ENCODE measurements at regions not wholly inside any gene's neighbourhood (a gene's known extent, or its start where the extent isn't known, plus 50 kb on each side); places are given as distances from the start of the nearest gene placed in this dataset.

DNA sequence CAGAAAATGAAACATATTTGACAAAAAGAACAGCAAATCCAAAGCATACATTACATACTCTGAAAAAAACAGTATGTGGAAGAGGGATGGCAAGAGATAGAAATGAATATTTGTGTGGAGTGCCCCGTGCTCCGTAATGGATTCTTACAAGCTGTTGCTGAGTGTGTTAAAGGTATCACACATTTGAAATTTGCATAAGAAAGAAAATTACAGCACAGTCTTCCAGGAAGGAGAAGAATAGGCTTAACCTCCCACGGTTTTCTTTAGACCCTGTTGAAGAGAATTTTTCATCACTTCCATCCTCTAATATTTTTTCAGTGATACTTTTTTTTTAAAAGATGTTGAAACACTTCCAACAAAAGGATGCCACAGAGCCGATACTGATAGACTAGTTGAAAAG lies 1489.4 kb downstream of the RAPGEF2 start:
- Histone ChIP-seq H3K4me1 (ENCODE audit: low read length) (no peaks in the 10 kb centered on the region), H3K36me3 (ENCODE audit: insufficient read depth, low read length) (no peaks in the 10 kb centered on the region), H3K4me3 (ENCODE audit: low read length) (no peak overlapping the region), H3K9me3 (ENCODE audit: low read length) (peaks cover 52% of the 10 kb centered on the region), H2AFZ (ENCODE audit: low read length) (no peak overlapping the region), H4K20me1 (ENCODE audit: insufficient read depth, low read depth, low read length) (no peaks in the 10 kb centered on the region), H3K27me3 (ENCODE audit: low read length) (no peaks in the 10 kb centered on the region), H3K79me2 (ENCODE audit: low read length) (no peaks in the 10 kb centered on the region), H3K27ac (ENCODE audit: low read length) (no peak overlapping the region), H3K9me2 (replicated peaks; ENCODE audit: insufficient read depth, low read length) (no peaks in the 10 kb centered on the region), H3K4me2 (ENCODE audit: low read depth, low read length, poor library complexity, severe bottlenecking) (no peak overlapping the region), H3K9ac (ENCODE audit: low read length) (no peak overlapping the region)
- DNase-seq = no peak

DNA sequence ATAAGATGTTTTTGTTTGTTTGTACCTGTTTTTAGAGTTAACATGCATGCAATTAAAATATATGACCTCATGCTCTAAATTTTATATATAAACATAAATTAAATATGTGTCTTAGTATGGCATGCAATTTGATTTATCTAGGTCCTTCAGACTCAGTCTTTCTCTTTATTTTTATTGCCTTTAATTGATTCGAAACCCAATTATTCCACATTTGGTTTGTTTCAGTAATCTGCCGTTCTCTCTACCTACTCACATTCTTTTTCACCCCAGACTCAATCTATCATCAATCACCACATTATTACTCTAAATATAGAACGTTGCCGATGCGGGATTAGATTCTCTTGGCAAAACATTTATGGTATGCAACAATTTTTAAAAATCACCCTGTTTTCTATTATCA lies 1492.8 kb downstream of the RAPGEF2 start:
- H2AFZ ChIP-seq (ENCODE audit: low read length) = no peak overlapping the region
- H3K4me1 ChIP-seq (ENCODE audit: low read length) = no peaks in the 10 kb centered on the region
- no peaks in the 10 kb centered on the region for H3K27me3 ChIP-seq (ENCODE audit: low read length)

GRCh38 chr4:160604541-160604940 lies 1501.7 kb downstream of the RAPGEF2 start:
- Histone ChIP-seq H3K4me2 (ENCODE audit: low read depth, low read length, poor library complexity, severe bottlenecking) (no peak overlapping the region), H3K9me2 (replicated peaks; ENCODE audit: insufficient read depth, low read length) (no peaks in the 10 kb centered on the region), H3K9ac (ENCODE audit: low read length) (no peak overlapping the region), H3K36me3 (ENCODE audit: insufficient read depth, low read length) (no peaks in the 10 kb centered on the region), H3K4me1 (ENCODE audit: low read length) (no peaks in the 10 kb centered on the region), H2AFZ (ENCODE audit: low read length) (no peak overlapping the region), H3K79me2 (ENCODE audit: low read length) (no peaks in the 10 kb centered on the region), H4K20me1 (ENCODE audit: insufficient read depth, low read depth, low read length) (no peaks in the 10 kb centered on the region), H3K27ac (ENCODE audit: low read length) (no peak overlapping the region), H3K4me3 (ENCODE audit: low read length) (no peak overlapping the region), H3K9me3 (ENCODE audit: low read length) (peaks cover 39% of the 10 kb centered on the region), H3K27me3 (ENCODE audit: low read length) (no peaks in the 10 kb centered on the region)
- DNase-seq = no peak

More for the DNA sequence above, 1492.8 kb downstream of the RAPGEF2 start:
- Histone ChIP-seq H3K79me2 (ENCODE audit: low read length) (no peaks in the 10 kb centered on the region), H3K27ac (ENCODE audit: low read length) (no peak overlapping the region), H4K20me1 (ENCODE audit: insufficient read depth, low read depth, low read length) (no peaks in the 10 kb centered on the region), H3K9ac (ENCODE audit: low read length) (no peak overlapping the region), H3K9me2 (replicated peaks; ENCODE audit: insufficient read depth, low read length) (no peaks in the 10 kb centered on the region), H3K4me3 (ENCODE audit: low read length) (no peak overlapping the region), H3K36me3 (ENCODE audit: insufficient read depth, low read length) (no peaks in the 10 kb centered on the region), H3K4me2 (ENCODE audit: low read depth, low read length, poor library complexity, severe bottlenecking) (no peak overlapping the region), H3K9me3 (ENCODE audit: low read length) (peaks cover 33% of the 10 kb centered on the region)
- no peak for DNase-seq

DNA sequence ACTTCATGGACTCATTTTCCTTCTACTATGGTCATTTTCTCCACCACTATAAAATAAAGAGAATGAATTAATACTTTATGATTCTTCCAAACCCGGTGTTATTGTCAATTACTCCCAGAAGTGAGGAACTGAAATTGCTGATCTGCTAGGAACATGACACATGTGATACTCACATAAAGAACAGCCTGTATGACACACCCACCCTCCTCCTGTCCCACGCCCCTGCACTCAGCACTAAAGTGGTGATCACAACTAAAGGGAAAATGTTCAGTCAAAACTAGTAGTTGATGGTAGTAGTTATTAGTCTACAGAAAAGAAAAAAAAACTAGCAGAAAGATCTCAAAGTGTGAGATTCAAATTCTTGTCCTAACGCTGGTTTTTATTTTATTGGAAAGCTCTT lies 1508.3 kb downstream of the RAPGEF2 start:
- no peaks in the 10 kb centered on the region for H3K36me3 ChIP-seq (ENCODE audit: insufficient read depth, low read length)
- no peak overlapping the region for H3K27ac ChIP-seq (ENCODE audit: low read length)
- no peak overlapping the region for H3K9ac ChIP-seq (ENCODE audit: low read length)
- no peaks in the 10 kb centered on the region for H3K79me2 ChIP-seq (ENCODE audit: low read length)
- H2AFZ ChIP-seq (ENCODE audit: low read length) = no peak overlapping the region
- peaks cover 58% of the 10 kb centered on the region for H3K9me3 ChIP-seq (ENCODE audit: low read length)
- H3K4me3 ChIP-seq (ENCODE audit: low read length) = no peak overlapping the region
- DNase-seq = no peak
- no peaks in the 10 kb centered on the region for H4K20me1 ChIP-seq (ENCODE audit: insufficient read depth, low read depth, low read length)
- no peak overlapping the region for H3K4me2 ChIP-seq (ENCODE audit: low read depth, low read length, poor library complexity, severe bottlenecking)
- H3K27me3 ChIP-seq (ENCODE audit: low read length) = no peaks in the 10 kb centered on the region
- no peaks in the 10 kb centered on the region for H3K4me1 ChIP-seq (ENCODE audit: low read length)
- no peaks in the 10 kb centered on the region for H3K9me2 ChIP-seq (replicated peaks; ENCODE audit: insufficient read depth, low read length)

GRCh38 chr4:160631044-160631443 lies 1528.2 kb downstream of the RAPGEF2 start:
- no peak overlapping the region for H2AFZ ChIP-seq (ENCODE audit: low read length)
- H3K4me2 ChIP-seq (ENCODE audit: low read depth, low read length, poor library complexity, severe bottlenecking) = no peak overlapping the region
- no peaks in the 10 kb centered on the region for H4K20me1 ChIP-seq (ENCODE audit: insufficient read depth, low read depth, low read length)
- H3K4me3 ChIP-seq (ENCODE audit: low read length) = no peak overlapping the region
- no peak overlapping the region for H3K27ac ChIP-seq (ENCODE audit: low read length)
- no peak for DNase-seq
- H3K9me2 ChIP-seq (replicated peaks; ENCODE audit: insufficient read depth, low read length) = no peaks in the 10 kb centered on the region
- no peaks in the 10 kb centered on the region for H3K79me2 ChIP-seq (ENCODE audit: low read length)
- H3K9me3 ChIP-seq (ENCODE audit: low read length) = peaks cover 33% of the 10 kb centered on the region
- H3K9ac ChIP-seq (ENCODE audit: low read length) = no peak overlapping the region
- no peaks in the 10 kb centered on the region for H3K4me1 ChIP-seq (ENCODE audit: low read length)
- no peaks in the 10 kb centered on the region for H3K36me3 ChIP-seq (ENCODE audit: insufficient read depth, low read length)
- H3K27me3 ChIP-seq (ENCODE audit: low read length) = no peaks in the 10 kb centered on the region

DNA sequence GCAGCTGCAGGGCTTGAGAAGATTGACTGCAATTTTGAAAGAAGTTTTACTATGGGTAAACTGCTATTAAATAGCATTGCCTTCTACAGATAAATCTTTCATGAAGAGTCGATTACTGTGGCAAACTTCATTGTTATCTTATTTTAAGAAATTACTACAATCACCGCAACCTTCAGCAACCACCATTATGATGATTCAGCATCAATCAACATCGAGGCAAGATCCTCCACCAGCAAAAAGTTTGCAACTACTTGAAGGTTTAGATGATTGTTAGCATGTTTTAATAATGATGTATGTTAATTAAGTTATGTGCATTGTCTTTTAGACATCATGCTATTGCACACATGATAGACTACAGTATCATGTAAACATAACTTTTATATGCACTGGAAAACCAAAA lies 1511.0 kb downstream of the FSTL5 start:
- no peaks in the 10 kb centered on the region for H3K27me3 ChIP-seq (ENCODE audit: low read length)
- no peaks in the 10 kb centered on the region for H3K9me2 ChIP-seq (replicated peaks; ENCODE audit: insufficient read depth, low read length)
- H3K4me3 ChIP-seq (ENCODE audit: low read length) = no peak overlapping the region
- no peaks in the 10 kb centered on the region for H3K36me3 ChIP-seq (ENCODE audit: insufficient read depth, low read length)
- no peak overlapping the region for H3K27ac ChIP-seq (ENCODE audit: low read length)
- no peaks in the 10 kb centered on the region for H3K4me1 ChIP-seq (ENCODE audit: low read length)
- no peak overlapping the region for H2AFZ ChIP-seq (ENCODE audit: low read length)
- no peaks in the 10 kb centered on the region for H3K79me2 ChIP-seq (ENCODE audit: low read length)
- DNase-seq = no peak
- H3K4me2 ChIP-seq (ENCODE audit: low read depth, low read length, poor library complexity, severe bottlenecking) = no peak overlapping the region
- no peaks in the 10 kb centered on the region for H4K20me1 ChIP-seq (ENCODE audit: insufficient read depth, low read depth, low read length)
- no peak overlapping the region for H3K9ac ChIP-seq (ENCODE audit: low read length)
- peaks cover 59% of the 10 kb centered on the region for H3K9me3 ChIP-seq (ENCODE audit: low read length)

DNA sequence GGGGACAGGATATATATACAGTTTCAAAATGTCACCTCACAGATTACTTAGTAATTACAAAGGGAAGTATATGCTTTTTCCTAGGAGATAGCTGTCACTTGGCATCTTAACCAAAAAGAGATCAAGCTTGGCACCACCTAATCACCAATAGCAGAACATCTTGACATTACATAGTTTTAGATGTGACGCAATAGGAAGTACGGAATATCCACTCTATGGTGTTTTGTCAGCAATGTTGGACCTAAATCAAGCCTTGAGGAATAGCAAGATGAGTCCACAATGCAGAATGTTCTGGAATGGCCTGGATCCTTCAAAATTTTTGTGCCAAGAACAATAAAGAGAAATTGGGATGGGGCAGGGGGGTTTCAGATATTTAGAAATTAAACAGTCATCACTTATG lies 1488.2 kb downstream of the FSTL5 start:
- Histone ChIP-seq H3K27me3 (ENCODE audit: low read length) (no peaks in the 10 kb centered on the region), H3K4me3 (ENCODE audit: low read length) (no peak overlapping the region), H3K27ac (ENCODE audit: low read length) (no peak overlapping the region), H3K9me2 (replicated peaks; ENCODE audit: insufficient read depth, low read length) (no peaks in the 10 kb centered on the region), H3K36me3 (ENCODE audit: insufficient read depth, low read length) (no peaks in the 10 kb centered on the region), H2AFZ (ENCODE audit: low read length) (no peak overlapping the region), H3K4me1 (ENCODE audit: low read length) (no peaks in the 10 kb centered on the region), H3K9me3 (ENCODE audit: low read length) (peaks cover 26% of the 10 kb centered on the region), H3K4me2 (ENCODE audit: low read depth, low read length, poor library complexity, severe bottlenecking) (no peak overlapping the region), H4K20me1 (ENCODE audit: insufficient read depth, low read depth, low read length) (no peaks in the 10 kb centered on the region), H3K79me2 (ENCODE audit: low read length) (no peaks in the 10 kb centered on the region), H3K9ac (ENCODE audit: low read length) (no peak overlapping the region)
- DNase-seq = no peak

DNA sequence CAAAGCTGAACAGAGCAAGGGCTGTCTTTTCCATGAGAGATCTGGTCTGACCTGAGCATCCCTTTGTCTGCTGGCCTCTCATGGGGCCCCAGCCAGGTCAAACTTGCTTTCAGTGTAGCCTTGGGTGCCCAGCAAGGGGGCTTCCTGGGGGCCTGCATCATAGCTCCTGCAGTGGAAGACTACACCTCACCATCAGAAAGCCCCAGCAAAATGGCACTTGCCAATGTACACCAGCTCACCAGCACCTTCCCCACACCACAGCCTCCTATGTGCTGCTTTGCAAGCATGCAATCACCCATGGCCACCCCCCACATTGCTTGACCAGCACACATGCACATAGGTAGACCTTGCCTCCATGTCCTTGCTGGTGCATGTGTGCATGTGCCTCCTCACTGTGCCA lies 1478.1 kb downstream of the FSTL5 start:
- H3K9me3 ChIP-seq (ENCODE audit: low read length) = peaks cover 77% of the 10 kb centered on the region
- no peaks in the 10 kb centered on the region for H3K4me1 ChIP-seq (ENCODE audit: low read length)
- no peak overlapping the region for H3K4me2 ChIP-seq (ENCODE audit: low read depth, low read length, poor library complexity, severe bottlenecking)
- no peak overlapping the region for H3K27ac ChIP-seq (ENCODE audit: low read length)
- no peak overlapping the region for H3K4me3 ChIP-seq (ENCODE audit: low read length)
- H3K9me2 ChIP-seq (replicated peaks; ENCODE audit: insufficient read depth, low read length) = no peaks in the 10 kb centered on the region
- DNase-seq = no peak
- no peaks in the 10 kb centered on the region for H3K36me3 ChIP-seq (ENCODE audit: insufficient read depth, low read length)
- H3K9ac ChIP-seq (ENCODE audit: low read length) = no peak overlapping the region
- no peaks in the 10 kb centered on the region for H3K27me3 ChIP-seq (ENCODE audit: low read length)
- H4K20me1 ChIP-seq (ENCODE audit: insufficient read depth, low read depth, low read length) = no peaks in the 10 kb centered on the region
- no peak overlapping the region for H2AFZ ChIP-seq (ENCODE audit: low read length)
- no peaks in the 10 kb centered on the region for H3K79me2 ChIP-seq (ENCODE audit: low read length)

GRCh38 chr4:160701671-160702070 lies 1462.1 kb downstream of the FSTL5 start:
- Histone ChIP-seq H3K4me2 (ENCODE audit: low read depth, low read length, poor library complexity, severe bottlenecking) (no peak overlapping the region), H2AFZ (ENCODE audit: low read length) (no peak overlapping the region)

More at GRCh38 chr4:160701671-160702070, 1462.1 kb downstream of the FSTL5 start:
- H3K9me3 ChIP-seq (ENCODE audit: low read length) = peaks cover 44% of the 10 kb centered on the region
- no peaks in the 10 kb centered on the region for H4K20me1 ChIP-seq (ENCODE audit: insufficient read depth, low read depth, low read length)
- no peaks in the 10 kb centered on the region for H3K36me3 ChIP-seq (ENCODE audit: insufficient read depth, low read length)
- no peak overlapping the region for H3K27ac ChIP-seq (ENCODE audit: low read length)
- H3K4me3 ChIP-seq (ENCODE audit: low read length) = no peak overlapping the region; the same call in 1 of the 2 replicates
- no peaks in the 10 kb centered on the region for H3K9me2 ChIP-seq (replicated peaks; ENCODE audit: insufficient read depth, low read length)
- no peak for DNase-seq
- no peak overlapping the region for H3K9ac ChIP-seq (ENCODE audit: low read length)
- no peaks in the 10 kb centered on the region for H3K27me3 ChIP-seq (ENCODE audit: low read length)
- no peaks in the 10 kb centered on the region for H3K79me2 ChIP-seq (ENCODE audit: low read length)
- H3K4me1 ChIP-seq (ENCODE audit: low read length) = no peaks in the 10 kb centered on the region

Measured in Karpas-422 (cell line).